GM12878 (cell line): ENCODE measurements at regions not wholly inside any gene's neighbourhood (a gene's known extent, or its start where the extent isn't known, plus 50 kb on each side); places are given as distances from the start of the nearest gene placed in this dataset.
"Not testable (repeated sequence)": the region's sequence is repeated elsewhere in the genome, so short reads cannot be mapped to it uniquely, and the experiment has no call there.

Experiments
- SMAD1 ChIP-seq: fragments of 450-650 bp; IDR thresholded peaks from 2 replicates; pipeline ENCODE4 v1.6.1; 2018; ENCODE audit warnings: mild to moderate bottlenecking, low read depth; ENCODE audit not compliant: partially characterized antibody
- TCF7 ChIP-seq: IDR thresholded peaks from 2 replicates; pipeline ENCODE4 v1.6.1; 2014; ENCODE audit warnings: antibody characterized with exemption, borderline replicate concordance
- ZNF24 ChIP-seq: fragments of 450-650 bp; IDR thresholded peaks from 2 replicates; pipeline ENCODE4 v1.6.1; 2017; ENCODE audit warnings: antibody characterized with exemption, mild to moderate bottlenecking

DNA sequence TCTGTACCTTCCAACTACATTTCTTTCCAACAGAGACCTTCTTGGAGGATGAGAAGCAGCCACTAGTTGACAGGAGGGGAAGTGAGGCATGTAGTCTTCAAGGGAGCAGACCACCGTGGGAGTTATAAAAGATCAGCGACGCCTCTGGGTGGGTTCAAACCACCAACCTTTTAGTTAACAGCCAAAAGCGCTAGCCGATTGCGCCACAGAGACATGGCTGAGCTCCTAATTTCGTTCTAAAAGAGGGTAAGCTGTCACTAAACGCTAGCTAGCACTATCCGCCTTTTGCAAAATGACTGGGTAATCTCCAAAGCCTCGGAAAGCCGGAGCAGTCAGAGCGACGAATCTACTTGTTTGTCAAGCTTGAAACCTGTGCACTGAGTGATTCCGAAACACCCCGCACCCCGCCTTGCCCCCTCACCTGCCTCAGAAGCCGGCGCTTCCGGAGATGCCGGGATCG, 135.8 kb downstream of the FAM72B start:
- TF ChIP-seq TCF7, SMAD1, ZNF24: not testable (repeated sequence)
